B cell (primary cell): ENCODE measurements at regions not wholly inside any gene's neighbourhood (a gene's known extent, or its start where the extent isn't known, plus 50 kb on each side); places are given as distances from the start of the nearest gene placed in this dataset.

Source experiments
- ATAC-seq: fragments of 200-7000 bp; cut with Tn5 transposase; one replicate; pipeline ENCODE4 v1.10.0; 2021; ENCODE audit warnings: low read depth, mild to moderate bottlenecking, moderate number of reproducible peaks, moderate library complexity
- CTCF ChIA-PET: fragments of 350-600 bp; sonication (Branson Sonifier 250); formaldehyde crosslinking; loops from one replicate; lab custom pipeline; 2021; ENCODE audit warnings: antibody characterized with exemption, inconsistent platforms; lab: Charles Lee
- POLR2A ChIA-PET: fragments of 350-600 bp; sonication (Branson Sonifier 250); formaldehyde crosslinking; loops from one replicate; lab custom pipeline; 2021; ENCODE audit warnings: antibody characterized with exemption; lab: Charles Lee
- DNase-seq: peaks from one replicate; pipeline ENCODE4 v3.0.0; 2013
- H2AFZ ChIP-seq: 2 replicates; pipeline ENCODE4 v1.6.1; 2012; ENCODE audit warnings: mild to moderate bottlenecking, low read depth, low read length; ENCODE audit not compliant: insufficient read depth, poor library complexity, severe bottlenecking
- H3K27ac ChIP-seq, 2 donors: 1 replicate in 1 of 2; 2 replicates in 1 of 2; pipeline ENCODE4 v1.5.1; 2012 to 2013; ENCODE audit warnings: low read length in 2 of 2, mild to moderate bottlenecking in 2 of 2, moderate library complexity in 1 of 2
- H3K27me3 ChIP-seq, 4 experiments: fragments of 200-600 bp in 1 of 4; sonication (generic) in 1 of 4; replicated peaks in 1 of 4; 1 replicate in 2 of 4; 2 replicates in 2 of 4; pipeline versions ENCODE4 v1.6.1 to v1.7.0; 2013 to 2016; ENCODE audit warnings: low read length in 3 of 4, mild to moderate bottlenecking in 2 of 4, mixed read lengths in 1 of 4, moderate library complexity in 1 of 4; ENCODE audit not compliant: insufficient read depth in 4 of 4, control insufficient read depth in 3 of 4; ENCODE audit errors: control extremely low read depth in 1 of 4
- H3K36me3 ChIP-seq, 2 experiments: replicated peaks in 1 of 2; 1 replicate in 1 of 2; 2 replicates in 1 of 2; pipeline versions ENCODE4 v1.6.1 to v1.7.1; 2013; ENCODE audit warnings: low read length in 1 of 2; ENCODE audit not compliant: insufficient read depth in 2 of 2, control insufficient read depth in 1 of 2; ENCODE audit errors: control extremely low read depth in 1 of 2, extremely low read depth in 1 of 2
- H3K4me1 ChIP-seq, 2 donors: fragments of 200-600 bp in 1 of 2; sonication (generic) in 1 of 2; 1 replicate in 1 of 2; 2 replicates in 1 of 2; pipeline versions ENCODE4 v1.5.1 to v1.6.1; 2013 to 2017; ENCODE audit warnings: low read length in 2 of 2; ENCODE audit not compliant: control insufficient read depth in 2 of 2, insufficient read depth in 2 of 2
- H3K4me2 ChIP-seq: replicated peaks from 2 replicates; pipeline ENCODE3; 2012; ENCODE audit warnings: mild to moderate bottlenecking, low read depth, low read length; ENCODE audit not compliant: poor library complexity, severe bottlenecking
- H3K4me3 ChIP-seq, 5 experiments: fragments of 200-600 bp in 1 of 5; sonication (generic) in 1 of 5; 1 replicate in 3 of 5; 2 replicates in 2 of 5; pipeline versions ENCODE4 v1.5.1 to v1.7.0; 2011 to 2016; ENCODE audit warnings: low read length in 4 of 5, mild to moderate bottlenecking in 4 of 5, low read depth in 2 of 5, control low read depth in 1 of 5, moderate library complexity in 1 of 5; ENCODE audit not compliant: insufficient read depth in 1 of 5; ENCODE audit errors: control extremely low read depth in 1 of 5, extremely low read depth in 1 of 5
- H3K79me2 ChIP-seq: fragments of 200-600 bp; sonication (generic); one replicate; pipeline ENCODE4 v1.6.0; 2016; ENCODE audit warnings: low read length; ENCODE audit not compliant: control insufficient read depth, insufficient read depth
- H3K9ac ChIP-seq: fragments of 200-600 bp; sonication (generic); 2 replicates; pipeline ENCODE4 v1.6.1; 2017; ENCODE audit warnings: mild to moderate bottlenecking, low read length, moderate library complexity
- H3K9me3 ChIP-seq, 3 donors: one replicate each; pipeline versions ENCODE4 v1.6.1 to v1.7.1; 2013; ENCODE audit warnings: low read length in 2 of 3; ENCODE audit not compliant: control insufficient read depth in 2 of 3, insufficient read depth in 1 of 3; ENCODE audit errors: control extremely low read depth in 1 of 3
- H4K20me1 ChIP-seq: 2 replicates; pipeline ENCODE4 v1.6.0; 2012; ENCODE audit warnings: mild to moderate bottlenecking, low read length; ENCODE audit not compliant: insufficient read depth, control insufficient read depth, poor library complexity, severe bottlenecking
- H3K27ac Mint-ChIP-seq: one replicate; pipeline ENCODE4 v1.8.0; 2021; ENCODE audit warnings: mixed read lengths
- H3K27me3 Mint-ChIP-seq: one replicate; pipeline ENCODE4 v1.8.0; 2021; ENCODE audit warnings: mixed read lengths
- H3K4me1 Mint-ChIP-seq: one replicate; pipeline ENCODE4 v1.8.0; 2021; ENCODE audit warnings: mixed read lengths
- H3K4me3 Mint-ChIP-seq: one replicate; pipeline ENCODE4 v1.8.0; 2021; ENCODE audit warnings: mixed read lengths
- H3K9me3 Mint-ChIP-seq: one replicate; pipeline ENCODE4 v1.8.0; 2022; ENCODE audit warnings: mixed read lengths; ENCODE audit not compliant: insufficient read depth
- EZH2 ChIP-seq: IDR thresholded peaks from 2 replicates; pipeline ENCODE4 v1.6.1; 2012; ENCODE audit warnings: borderline replicate concordance, low read depth, mild to moderate bottlenecking, moderate library complexity, low read length; ENCODE audit not compliant: insufficient read depth, poor library complexity, severe bottlenecking
- WGBS: methylation state at CpG from one replicate; pipeline ENCODE4 v1.1.5; 2013; ENCODE audit warnings: missing lambda C conversion rate; ENCODE audit not compliant: insufficient coverage; 5-methylcytosine and 5-hydroxymethylcytosine counted together
- intact Hi-C: fragments of 100-400 bp; cut with micrococcal nuclease; formaldehyde crosslinking; loops from one replicate; pipeline ENCODE4 v1.10.0; 2022
- TF ChIP-seq, protein P1 (sequence below): fragments of 200-600 bp; IDR thresholded peaks from one replicate; pipeline ENCODE4 v1.8.0; 2022; ENCODE audit warnings: antibody characterized with exemption, mild to moderate bottlenecking

GRCh38 chr18:40037356-40037755, 1917.7 kb upstream of the PIK3C3 start:
- no peaks in the 10 kb centered on the region for H3K9me3 Mint-ChIP-seq

GRCh38 chr18:40036861-40037260, 1918.2 kb upstream of the PIK3C3 start:
- Histone ChIP-seq H3K79me2 (no peaks in the 10 kb centered on the region), H3K9ac (no peak overlapping the region), H2AFZ (no peak overlapping the region), H3K4me1 (no peaks in the 10 kb centered on the region), H3K27ac (no peak overlapping the region), H3K4me3 (no peak overlapping the region), H3K36me3 (no peaks in the 10 kb centered on the region), H3K27me3 (no peaks in the 10 kb centered on the region), H4K20me1 (no peaks in the 10 kb centered on the region), H3K9me3 (no peaks in the 10 kb centered on the region), H3K4me2 (no peak overlapping the region)
- TF ChIP-seq EZH2: no peak
- WGBS: no CpG with 5 or more reads among the region's 1 CpG
- ChIA-PET CTCF (interaction anchor here (0.6 kb wide), 1 partner anchor 246 kb away, joined by 3 read pairs; no protein-coding TSS in a partner anchor), POLR2A (no interaction called here)
- ATAC-seq (no peak), DNase-seq (no peak)
- Mint-ChIP-seq H3K9me3 (no peaks in the 10 kb centered on the region), H3K4me3 (no peak overlapping the region), H3K27me3 (no peaks in the 10 kb centered on the region), H3K4me1 (no peaks in the 10 kb centered on the region), H3K27ac (no peak overlapping the region)
- intact Hi-C loops: no loop called here

More at GRCh38 chr18:40037356-40037755, 1917.7 kb upstream of the PIK3C3 start:
- ChIA-PET CTCF (interaction anchor here (0.6 kb wide), 1 partner anchor 246 kb away, joined by 3 read pairs; no protein-coding TSS in a partner anchor), POLR2A (no interaction called here)
- Histone ChIP-seq H2AFZ (no peak overlapping the region), H3K4me1 (no peaks in the 10 kb centered on the region), H3K9me3 (no peaks in the 10 kb centered on the region), H3K9ac (no peak overlapping the region), H3K4me3 (no peak overlapping the region), H3K36me3 (no peaks in the 10 kb centered on the region), H3K27ac (no peak overlapping the region), H3K27me3 (no peaks in the 10 kb centered on the region), H3K79me2 (no peaks in the 10 kb centered on the region), H3K4me2 (no peak overlapping the region), H4K20me1 (no peaks in the 10 kb centered on the region)
- 90% methylated on average over 4 of the region's 6 CpGs for WGBS
- TF ChIP-seq, protein P1, sequence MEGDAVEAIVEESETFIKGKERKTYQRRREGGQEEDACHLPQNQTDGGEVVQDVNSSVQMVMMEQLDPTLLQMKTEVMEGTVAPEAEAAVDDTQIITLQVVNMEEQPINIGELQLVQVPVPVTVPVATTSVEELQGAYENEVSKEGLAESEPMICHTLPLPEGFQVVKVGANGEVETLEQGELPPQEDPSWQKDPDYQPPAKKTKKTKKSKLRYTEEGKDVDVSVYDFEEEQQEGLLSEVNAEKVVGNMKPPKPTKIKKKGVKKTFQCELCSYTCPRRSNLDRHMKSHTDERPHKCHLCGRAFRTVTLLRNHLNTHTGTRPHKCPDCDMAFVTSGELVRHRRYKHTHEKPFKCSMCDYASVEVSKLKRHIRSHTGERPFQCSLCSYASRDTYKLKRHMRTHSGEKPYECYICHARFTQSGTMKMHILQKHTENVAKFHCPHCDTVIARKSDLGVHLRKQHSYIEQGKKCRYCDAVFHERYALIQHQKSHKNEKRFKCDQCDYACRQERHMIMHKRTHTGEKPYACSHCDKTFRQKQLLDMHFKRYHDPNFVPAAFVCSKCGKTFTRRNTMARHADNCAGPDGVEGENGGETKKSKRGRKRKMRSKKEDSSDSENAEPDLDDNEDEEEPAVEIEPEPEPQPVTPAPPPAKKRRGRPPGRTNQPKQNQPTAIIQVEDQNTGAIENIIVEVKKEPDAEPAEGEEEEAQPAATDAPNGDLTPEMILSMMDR: no peak
- TF ChIP-seq EZH2: no peak
- DNase-seq: no peak
- Mint-ChIP-seq H3K27me3 (no peaks in the 10 kb centered on the region), H3K4me1 (no peaks in the 10 kb centered on the region), H3K27ac (no peak overlapping the region), H3K4me3 (no peak overlapping the region)
- no peak for ATAC-seq
- intact Hi-C loops: no loop called here
